Fibroblast of skin of right biceps (primary cell): ENCODE measurements at regions not wholly inside any gene's neighbourhood (a gene's known extent, or its start where the extent isn't known, plus 50 kb on each side); places are given as distances from the start of the nearest gene placed in this dataset.
A peak's percentile ranks its signal among the peaks of the same experiment; 100 is the strongest.

ENCODE experiments used
- DNase-seq: peaks from one replicate; pipeline ENCODE4 v3.0.0-alpha.2; 2013

GRCh38 chr5:65068410-65068809 is 299.7 kb downstream of the CWC27 start:
- DNase-seq = no peak

- peak; percentile 41 for DNase-seq
These were observed 301.3 kb downstream of the CWC27 start for GRCh38 chr5:65070026-65070425.

- no peak for DNase-seq
These were observed 304.1 kb downstream of the CWC27 start for GRCh38 chr5:65072850-65073249.

- DNase-seq = peak; percentile 94
These were observed 304.5 kb downstream of the CWC27 start for GRCh38 chr5:65073250-65073661.

- DNase-seq = no peak
These were observed 307.0 kb downstream of the CWC27 start for GRCh38 chr5:65075623-65076250.

GRCh38 chr5:65076251-65076869 is 307.6 kb downstream of the CWC27 start:
- DNase-seq = peak; percentile 86

GRCh38 chr5:65077653-65078052 is 308.9 kb downstream of the CWC27 start:
- DNase-seq = no peak

GRCh38 chr5:65078331-65078730 is 309.6 kb downstream of the CWC27 start:
- DNase-seq = peak; percentile 84

GRCh38 chr5:65081071-65081470 is 312.3 kb downstream of the CWC27 start:
- no peak for DNase-seq

- no peak for DNase-seq
These were observed 316.2 kb downstream of the CWC27 start for GRCh38 chr5:65084795-65085515.

GRCh38 chr5:65085516-65085850 is 316.8 kb downstream of the CWC27 start:
- DNase-seq = no peak

- DNase-seq = no peak
These were observed 317.6 kb downstream of the CWC27 start for GRCh38 chr5:65086234-65086890.

- no peak for DNase-seq
These were observed 318.4 kb downstream of the CWC27 start for GRCh38 chr5:65087154-65087553.

- no peak for DNase-seq
These were observed 325.5 kb downstream of the CWC27 start for GRCh38 chr5:65094279-65094678.

GRCh38 chr5:65098393-65098792 is 329.7 kb downstream of the CWC27 start:
- DNase-seq = peak; percentile 34
